SJCRH30 (cell line): ENCODE measurements at regions not wholly inside any gene's neighbourhood (a gene's known extent, or its start where the extent isn't known, plus 50 kb on each side); places are given as distances from the start of the nearest gene placed in this dataset.

ENCODE experiments used
- DNase-seq, 2 experiments: peaks; one replicate each; pipeline ENCODE4 v3.0.0-alpha.2; 2015 to 2020
- H3K27ac ChIP-seq: fragments of 250-450 bp; sonication (Bioruptor Pico); 2 replicates; pipeline ENCODE4 v1.5.1; 2020; ENCODE audit warnings: mild to moderate bottlenecking, moderate library complexity
- H3K27me3 ChIP-seq: fragments of 250-450 bp; sonication (Bioruptor Pico); 2 replicates; pipeline ENCODE4 v1.5.1; 2020; ENCODE audit warnings: mild to moderate bottlenecking, moderate library complexity
- H3K36me3 ChIP-seq: fragments of 250-450 bp; sonication (Bioruptor Pico); 2 replicates; pipeline ENCODE4 v1.5.1; 2020; ENCODE audit warnings: mild to moderate bottlenecking, moderate library complexity
- H3K4me1 ChIP-seq: fragments of 250-450 bp; sonication (Bioruptor Pico); 2 replicates; pipeline ENCODE4 v1.5.1; 2020; ENCODE audit warnings: mild to moderate bottlenecking, moderate library complexity
- H3K4me3 ChIP-seq: fragments of 250-450 bp; sonication (Bioruptor Pico); 2 replicates; pipeline ENCODE4 v1.5.1; 2020; ENCODE audit warnings: mild to moderate bottlenecking, moderate library complexity
- H3K9me3 ChIP-seq: fragments of 250-450 bp; sonication (Bioruptor Pico); replicated peaks from 2 replicates; pipeline ENCODE4 v1.5.1; 2020; ENCODE audit warnings: mild to moderate bottlenecking, moderate library complexity

DNA sequence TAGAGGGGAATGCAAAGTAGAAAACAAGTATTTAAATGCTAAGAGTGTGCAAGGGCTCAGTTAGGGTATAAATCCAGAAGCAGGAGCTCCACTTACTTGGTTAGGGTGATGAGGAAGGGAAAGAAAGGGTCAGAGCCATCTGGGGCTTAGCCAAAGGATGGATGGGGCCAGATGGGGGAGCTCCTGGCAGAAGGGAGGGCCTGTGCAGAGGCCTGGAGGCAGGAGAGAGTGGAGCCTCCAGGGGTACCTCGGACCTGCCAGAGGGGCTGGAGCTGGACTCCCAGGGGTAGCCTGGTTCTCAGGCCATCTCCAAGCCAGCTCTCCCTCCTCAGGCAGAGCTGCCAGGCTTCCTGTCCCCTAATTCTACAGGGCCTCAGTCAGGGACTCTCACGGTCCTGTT lies 506.3 kb downstream of the SHQ1 start:
- DNase-seq: peak in 1 of 2 experiments; percentile 25
- H3K4me1 ChIP-seq: peaks cover 8% of the 10 kb centered on the region
- H3K27ac ChIP-seq: no peak overlapping the region

GRCh38 chr3:72341380-72341770 lies 506.9 kb downstream of the SHQ1 start:
- H3K9me3 ChIP-seq: no peaks in the 10 kb centered on the region
- no peaks in the 10 kb centered on the region for H3K27me3 ChIP-seq
- H3K4me1 ChIP-seq: peaks cover 10% of the 10 kb centered on the region
- no peaks in the 10 kb centered on the region for H3K36me3 ChIP-seq
- no peak overlapping the region for H3K4me3 ChIP-seq
- no peak for DNase-seq
- H3K27ac ChIP-seq: no peak overlapping the region

More for the DNA sequence above, 506.3 kb downstream of the SHQ1 start:
- H3K4me3 ChIP-seq: no peak overlapping the region
- H3K27me3 ChIP-seq: no peaks in the 10 kb centered on the region
- H3K36me3 ChIP-seq: no peaks in the 10 kb centered on the region
- no peaks in the 10 kb centered on the region for H3K9me3 ChIP-seq

DNA sequence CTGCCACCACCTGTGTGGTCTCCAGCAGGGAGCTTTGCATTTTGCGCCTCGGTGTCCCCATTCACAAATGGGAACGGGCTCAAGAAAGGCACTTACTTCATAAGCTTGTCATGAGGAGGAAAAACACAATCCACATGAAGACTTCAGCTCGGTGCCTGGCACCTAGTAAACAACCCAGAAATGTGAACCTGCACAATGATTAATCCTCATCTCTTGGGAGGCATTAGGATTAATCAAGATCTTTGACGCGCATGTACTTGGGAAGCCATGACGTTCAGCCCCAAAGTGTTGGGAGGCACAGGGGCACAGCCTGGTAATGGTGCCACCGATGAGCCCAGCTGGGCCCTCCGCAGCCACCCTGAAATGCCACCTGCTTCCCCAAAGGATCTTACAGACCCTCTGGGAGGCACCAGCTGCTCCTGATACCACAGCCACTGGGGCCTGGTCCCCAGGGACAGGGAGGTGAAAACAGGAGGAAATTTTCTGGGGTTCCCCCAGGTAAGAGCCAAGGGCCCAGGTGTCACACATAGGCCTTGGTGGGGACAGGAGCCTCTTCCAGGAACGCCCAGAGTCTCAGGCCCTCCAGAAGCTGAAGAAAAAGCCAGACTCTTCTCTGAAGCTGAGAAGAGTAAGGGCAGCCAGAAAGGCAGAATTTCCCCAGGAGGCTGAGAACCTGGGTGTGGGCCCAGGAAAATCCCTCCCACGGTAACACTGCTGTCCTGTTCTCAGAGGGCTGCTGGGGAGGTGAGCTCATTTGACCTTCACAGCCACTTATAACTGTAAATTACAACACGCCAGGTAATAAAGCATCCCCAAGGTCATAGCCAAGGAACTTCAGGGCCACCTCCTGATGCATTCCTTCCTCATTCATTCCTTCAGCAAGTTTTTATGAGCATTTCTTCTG lies 507.5 kb downstream of the SHQ1 start:
- DNase-seq: no peak
- Histone ChIP-seq H3K36me3 (no peaks in the 10 kb centered on the region), H3K9me3 (no peaks in the 10 kb centered on the region), H3K27ac (no peak overlapping the region), H3K4me3 (no peak overlapping the region), H3K4me1 (peaks cover 10% of the 10 kb centered on the region), H3K27me3 (no peaks in the 10 kb centered on the region)

DNA sequence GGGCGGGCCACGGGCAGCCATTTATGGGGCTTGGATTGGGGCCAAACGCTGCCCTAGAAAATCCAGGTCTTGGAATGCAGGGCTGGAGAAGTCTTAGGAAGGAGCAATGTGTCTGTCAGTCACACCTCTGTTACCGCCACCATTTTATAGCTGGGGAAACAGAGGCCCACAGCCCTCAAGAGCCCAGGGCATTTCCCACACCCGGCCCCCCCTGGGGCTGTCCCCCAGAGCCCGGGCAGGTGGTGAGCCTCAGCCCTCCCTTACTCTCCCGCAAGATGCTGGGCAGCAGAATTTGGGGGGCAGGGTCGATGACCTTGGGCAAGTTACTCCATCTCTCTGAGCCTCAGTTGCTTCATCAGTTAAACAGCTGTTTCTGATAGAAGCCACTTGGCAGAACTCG lies 508.2 kb downstream of the SHQ1 start:
- Histone ChIP-seq H3K27ac (no peak overlapping the region), H3K9me3 (no peaks in the 10 kb centered on the region), H3K36me3 (no peaks in the 10 kb centered on the region), H3K4me3 (no peak overlapping the region), H3K4me1 (peaks cover 10% of the 10 kb centered on the region), H3K27me3 (no peaks in the 10 kb centered on the region)
- DNase-seq: no peak

DNA sequence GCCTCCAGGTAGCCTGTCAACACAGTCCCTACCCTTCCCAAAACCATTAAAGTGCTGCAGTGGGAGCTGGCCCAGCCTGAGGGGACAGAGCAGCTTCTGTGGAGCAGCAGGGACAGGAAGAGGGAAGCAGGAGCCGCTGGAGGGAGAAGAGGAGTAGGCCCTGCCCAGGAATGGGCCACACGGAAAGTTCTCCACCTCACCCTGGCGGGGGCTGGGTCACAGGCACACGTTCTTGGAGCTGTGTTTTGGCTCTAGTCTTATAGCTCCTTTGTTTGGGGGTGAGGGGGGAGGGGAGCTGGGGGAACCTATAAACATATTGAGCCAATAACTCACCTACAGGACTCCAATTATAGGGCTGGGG lies 508.6 kb downstream of the SHQ1 start:
- H3K27ac ChIP-seq: peak overlapping the region; percentile 67
- no peaks in the 10 kb centered on the region for H3K36me3 ChIP-seq
- H3K4me1 ChIP-seq: peaks cover 10% of the 10 kb centered on the region
- no peak for DNase-seq
- H3K27me3 ChIP-seq: no peaks in the 10 kb centered on the region
- peak overlapping the region; percentile 11; the same call in 1 of the 2 replicates for H3K4me3 ChIP-seq
- H3K9me3 ChIP-seq: no peaks in the 10 kb centered on the region

DNA sequence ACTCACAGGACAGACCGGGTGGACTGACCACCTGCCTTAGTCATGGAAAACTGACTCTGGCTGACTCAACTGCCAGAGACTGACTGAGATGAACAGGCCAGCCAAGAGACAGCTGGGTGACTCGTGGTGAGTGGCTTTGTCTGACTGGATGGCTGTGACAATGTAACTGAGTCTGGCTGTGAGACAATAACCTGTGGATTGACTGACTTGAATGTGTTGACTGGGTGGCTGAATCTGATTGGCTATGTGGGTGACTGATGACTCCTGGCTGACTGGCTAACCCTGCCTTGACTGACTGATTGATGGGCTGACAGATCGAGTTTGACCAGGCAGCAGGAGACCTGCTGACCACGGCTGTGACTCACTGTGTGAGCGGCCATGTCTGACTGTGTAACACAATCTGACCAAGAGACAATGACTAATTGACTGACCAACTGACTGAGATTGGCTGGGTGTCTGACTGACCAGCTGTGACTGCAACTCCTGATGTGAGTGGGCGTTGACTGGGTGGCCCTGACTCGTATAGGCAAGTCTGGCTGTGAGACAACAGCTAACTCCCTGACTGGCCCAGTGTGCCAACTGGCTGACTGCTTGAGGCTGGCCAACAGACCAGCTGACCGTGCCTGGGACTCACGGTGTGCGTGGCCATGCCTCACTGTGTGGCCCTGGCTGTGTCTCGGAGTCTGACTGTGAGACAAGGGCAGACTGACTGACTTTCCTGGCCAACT lies 509.1 kb downstream of the SHQ1 start:
- H3K36me3 ChIP-seq: no peaks in the 10 kb centered on the region
- DNase-seq: peak; percentile 65 to 73
- H3K4me3 ChIP-seq: peak overlapping the region; percentile 11
- no peaks in the 10 kb centered on the region for H3K9me3 ChIP-seq
- no peaks in the 10 kb centered on the region for H3K27me3 ChIP-seq
- H3K27ac ChIP-seq: peak overlapping the region; percentile 67
- peaks cover 10% of the 10 kb centered on the region for H3K4me1 ChIP-seq

GRCh38 chr3:72338082-72338941 lies 509.9 kb downstream of the SHQ1 start:
- H3K27me3 ChIP-seq: no peaks in the 10 kb centered on the region
- H3K36me3 ChIP-seq: no peaks in the 10 kb centered on the region
- no peak overlapping the region for H3K4me3 ChIP-seq
- no peak for DNase-seq
- peaks cover 10% of the 10 kb centered on the region for H3K4me1 ChIP-seq
- peak overlapping the region; percentile 67 for H3K27ac ChIP-seq
- no peaks in the 10 kb centered on the region for H3K9me3 ChIP-seq

GRCh38 chr3:72337480-72337855 lies 510.8 kb downstream of the SHQ1 start:
- Histone ChIP-seq H3K27ac (no peak overlapping the region), H3K36me3 (no peaks in the 10 kb centered on the region), H3K4me1 (peaks cover 10% of the 10 kb centered on the region), H3K9me3 (no peaks in the 10 kb centered on the region), H3K27me3 (no peaks in the 10 kb centered on the region), H3K4me3 (no peak overlapping the region)
- no peak for DNase-seq

DNA sequence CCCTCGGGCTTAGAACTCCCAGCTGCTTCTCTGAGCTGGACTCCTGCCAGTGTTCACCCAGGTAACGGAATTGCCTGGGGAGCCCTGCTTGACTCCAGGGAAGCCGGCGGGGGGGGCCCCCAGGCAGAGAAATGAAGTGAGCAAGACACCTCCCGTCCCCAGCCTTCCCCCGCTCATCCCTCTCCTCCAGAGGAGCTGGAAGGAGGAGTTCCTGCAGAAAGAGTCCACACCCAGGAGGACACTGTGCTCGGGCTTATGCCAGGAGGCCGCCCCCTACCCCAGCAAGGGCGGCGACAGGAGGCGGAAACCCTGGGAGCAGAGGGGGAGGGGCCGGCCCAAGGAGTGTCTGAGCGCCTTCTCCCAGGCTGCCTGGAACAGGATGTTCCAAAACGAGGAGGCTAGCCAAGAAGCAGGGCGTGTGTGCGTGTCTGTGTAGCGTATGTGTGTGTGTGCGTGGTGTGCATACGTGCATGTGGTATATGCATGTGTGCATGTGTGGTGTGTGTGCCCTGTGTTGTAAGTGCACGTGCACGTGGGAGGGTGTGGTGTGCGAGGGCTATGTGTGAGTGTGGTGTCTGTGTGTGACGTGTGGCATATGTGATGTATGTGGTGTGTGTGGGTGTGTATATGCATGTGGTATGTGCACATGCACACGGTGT lies 511.3 kb downstream of the SHQ1 start:
- Histone ChIP-seq H3K36me3 (no peaks in the 10 kb centered on the region), H3K4me1 (peaks cover 10% of the 10 kb centered on the region), H3K4me3 (peak overlapping the region; percentile 36), H3K9me3 (no peaks in the 10 kb centered on the region), H3K27me3 (no peaks in the 10 kb centered on the region), H3K27ac (no peak overlapping the region)
- DNase-seq: peak; percentile 63 to 67

DNA sequence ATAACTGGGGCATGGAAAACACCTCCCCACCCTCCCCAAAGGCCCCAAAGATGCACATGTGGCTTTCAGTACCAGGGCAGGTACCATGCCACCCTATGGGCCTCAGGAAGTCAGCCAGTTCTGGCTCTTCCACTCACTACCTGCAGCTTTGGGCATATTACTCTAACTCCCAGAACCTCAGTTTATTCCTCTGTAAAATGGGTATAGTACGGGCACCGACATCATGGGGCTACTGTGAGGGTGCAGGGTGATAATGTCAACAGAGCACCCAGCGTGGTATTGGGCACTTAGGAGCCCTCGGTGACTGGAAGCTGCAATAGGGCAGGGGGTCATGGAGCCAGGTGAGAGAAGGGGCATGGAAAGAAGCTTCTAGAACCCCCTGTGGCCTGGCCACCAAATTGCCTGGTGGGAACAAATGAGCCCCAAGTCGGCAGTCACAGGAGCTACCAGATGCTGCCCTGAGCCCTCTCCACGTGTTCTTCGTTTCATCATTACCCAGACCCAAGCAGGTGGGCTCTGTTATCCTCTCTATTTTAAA lies 512.1 kb downstream of the SHQ1 start:
- no peak for DNase-seq
- H3K9me3 ChIP-seq: no peaks in the 10 kb centered on the region

DNA sequence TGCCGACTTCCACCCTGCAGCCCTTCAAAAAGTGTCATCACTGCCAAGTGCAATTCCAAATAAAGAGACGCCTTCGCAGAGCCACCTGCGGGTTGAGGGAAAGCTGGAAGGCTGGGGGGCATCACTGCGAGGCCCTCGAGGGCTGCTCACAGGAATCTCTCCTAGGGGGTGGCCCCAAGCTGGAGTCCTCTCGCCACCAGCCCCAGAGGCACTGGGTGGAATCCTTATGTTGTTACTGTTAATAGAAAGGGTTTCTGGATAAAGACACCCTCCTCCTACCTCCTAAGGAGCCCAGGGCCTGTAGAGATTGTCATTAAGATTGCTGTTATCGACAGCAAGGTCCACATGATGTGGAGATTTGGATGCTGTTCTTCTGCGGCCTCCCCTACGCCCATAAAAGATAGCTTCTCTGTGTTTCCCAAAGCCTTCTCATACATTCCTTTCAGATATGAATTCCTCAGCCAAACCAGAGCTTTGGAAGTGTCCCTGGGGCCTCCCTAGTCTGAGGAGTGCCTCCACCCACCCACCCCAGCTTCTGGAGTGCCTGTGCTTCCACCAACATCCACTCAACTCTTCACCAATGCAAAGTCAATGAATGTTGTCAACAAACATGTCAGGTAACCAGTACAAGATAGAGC lies 512.7 kb downstream of the SHQ1 start:
- no peaks in the 10 kb centered on the region for H3K9me3 ChIP-seq
- peaks cover 10% of the 10 kb centered on the region for H3K4me1 ChIP-seq
- no peak overlapping the region for H3K4me3 ChIP-seq
- no peak for DNase-seq
- H3K27me3 ChIP-seq: no peaks in the 10 kb centered on the region
- H3K27ac ChIP-seq: no peak overlapping the region
- no peaks in the 10 kb centered on the region for H3K36me3 ChIP-seq

More for the DNA sequence above, 512.1 kb downstream of the SHQ1 start:
- H3K4me3 ChIP-seq: no peak overlapping the region
- no peaks in the 10 kb centered on the region for H3K36me3 ChIP-seq
- H3K27me3 ChIP-seq: no peaks in the 10 kb centered on the region
- no peak overlapping the region for H3K27ac ChIP-seq
- peaks cover 10% of the 10 kb centered on the region for H3K4me1 ChIP-seq

DNA sequence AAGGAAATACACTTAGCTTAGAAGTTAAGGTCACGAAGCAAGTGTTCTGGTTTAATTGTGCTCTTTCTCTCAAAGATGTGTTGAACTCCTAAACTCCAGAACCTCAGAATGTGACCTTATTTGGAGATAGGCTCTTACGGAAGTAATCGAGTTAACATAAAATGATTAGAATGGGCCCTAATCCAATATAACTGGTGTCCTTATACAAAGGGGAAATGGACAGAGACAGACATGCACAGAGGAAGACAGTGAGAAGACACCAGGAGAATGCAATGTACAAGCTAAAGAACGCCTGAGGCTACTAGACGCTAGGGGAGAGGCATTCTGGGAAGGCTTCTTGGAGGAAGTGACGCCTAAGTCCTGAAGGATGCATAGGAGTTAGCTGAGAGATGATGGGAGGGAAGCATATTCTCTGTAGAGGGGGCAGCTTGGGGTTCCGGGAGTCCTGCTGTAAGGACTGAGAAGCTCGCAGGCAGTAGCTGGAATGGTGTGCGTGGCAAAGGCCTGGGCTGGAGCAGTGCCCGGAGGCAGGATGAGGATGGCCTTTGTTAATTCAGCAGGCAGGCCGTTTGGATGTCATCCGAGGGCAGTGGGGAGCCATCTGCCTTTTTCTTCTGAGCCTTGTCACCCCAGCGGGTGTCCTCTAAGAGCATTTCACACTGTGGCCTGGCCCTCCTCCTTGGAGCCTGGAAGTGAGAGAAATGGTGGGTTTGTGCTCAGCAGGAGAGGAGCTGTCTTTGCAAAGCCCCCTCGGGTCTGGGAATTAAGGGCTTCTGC lies 513.4 kb downstream of the SHQ1 start:
- Histone ChIP-seq H3K4me3 (no peak overlapping the region), H3K9me3 (no peaks in the 10 kb centered on the region), H3K36me3 (no peaks in the 10 kb centered on the region), H3K27me3 (no peaks in the 10 kb centered on the region), H3K4me1 (peaks cover 10% of the 10 kb centered on the region), H3K27ac (no peak overlapping the region)
- peak in 1 of 2 experiments; percentile 34 for DNase-seq

- no peak overlapping the region for H3K4me3 ChIP-seq
- H3K4me1 ChIP-seq: 0 out of 2 replicates have a peak, but pooled peaks cover 2% of the 10 kb centered on the region
- H3K27me3 ChIP-seq: no peaks in the 10 kb centered on the region
- no peaks in the 10 kb centered on the region for H3K36me3 ChIP-seq
- DNase-seq: no peak
- no peaks in the 10 kb centered on the region for H3K9me3 ChIP-seq
- H3K27ac ChIP-seq: no peak overlapping the region
Measured at GRCh38 chr3:72332689-72333088, 515.6 kb downstream of the SHQ1 start.
